IPS-NIHi7 (cell line): ENCODE measurements at regions not wholly inside any gene's neighbourhood (a gene's known extent, or its start where the extent isn't known, plus 50 kb on each side); places are given as distances from the start of the nearest gene placed in this dataset.

Source experiments
- DNase-seq: peaks from one replicate; pipeline ENCODE4 v3.0.0; 2012; ENCODE audit warnings: mixed read lengths; ENCODE audit errors: extremely low spot score

- DNase-seq: no peak
Measured at GRCh38 chr16:54519161-54519695, 232.6 kb upstream of the IRX3 start.

- DNase-seq: no peak
Measured at GRCh38 chr16:54517181-54517580, 230.6 kb upstream of the IRX3 start.

- no peak for DNase-seq
Measured at GRCh38 chr16:54512467-54512995, 225.9 kb upstream of the IRX3 start.

GRCh38 chr16:54511222-54511731, 224.7 kb upstream of the IRX3 start:
- DNase-seq: no peak

- no peak for DNase-seq
Measured at GRCh38 chr16:54510685-54511221, 224.2 kb upstream of the IRX3 start.

- no peak for DNase-seq
Measured at GRCh38 chr16:54509456-54509855, 222.9 kb upstream of the IRX3 start.

GRCh38 chr16:54508351-54508750, 221.8 kb upstream of the IRX3 start:
- no peak for DNase-seq

- no peak for DNase-seq
Measured at GRCh38 chr16:54506741-54507500, 220.3 kb upstream of the IRX3 start.

- no peak for DNase-seq
Measured at GRCh38 chr16:54506214-54506580, 219.6 kb upstream of the IRX3 start.

GRCh38 chr16:54505549-54506213, 219.1 kb upstream of the IRX3 start:
- DNase-seq: no peak

- DNase-seq: no peak
Measured at GRCh38 chr16:54504372-54504771, 217.8 kb upstream of the IRX3 start.

- DNase-seq: no peak
Measured at GRCh38 chr16:54503856-54504219, 217.3 kb upstream of the IRX3 start.

- no peak for DNase-seq
Measured at GRCh38 chr16:54503011-54503855, 216.6 kb upstream of the IRX3 start.

- DNase-seq: no peak
Measured at GRCh38 chr16:54501797-54502196, 215.2 kb upstream of the IRX3 start.

- no peak for DNase-seq
Measured at GRCh38 chr16:54493594-54493993, 207.0 kb upstream of the IRX3 start.

- DNase-seq: no peak
Measured at GRCh38 chr16:54493061-54493460, 206.5 kb upstream of the IRX3 start.

- no peak for DNase-seq
Measured at GRCh38 chr16:54490112-54490488, 203.5 kb upstream of the IRX3 start.

- no peak for DNase-seq
Measured at GRCh38 chr16:54489225-54490111, 202.9 kb upstream of the IRX3 start.

GRCh38 chr16:54488729-54489128, 202.1 kb upstream of the IRX3 start:
- DNase-seq: no peak

GRCh38 chr16:54487933-54488332, 201.3 kb upstream of the IRX3 start:
- DNase-seq: no peak

- no peak for DNase-seq
Measured at GRCh38 chr16:54484700-54485099, 198.1 kb upstream of the IRX3 start.
